Epithelial cell of esophagus (primary cell): ENCODE measurements at regions not wholly inside any gene's neighbourhood (a gene's known extent, or its start where the extent isn't known, plus 50 kb on each side); places are given as distances from the start of the nearest gene placed in this dataset.

Source experiments
- DNase-seq: peaks from one replicate; pipeline ENCODE4 v3.0.0; 2010; ENCODE audit warnings: low read depth
- H3K4me3 ChIP-seq: 2 replicates; pipeline ENCODE4 v1.5.1; 2011; ENCODE audit warnings: mild to moderate bottlenecking, low read length, control low read depth
- TF ChIP-seq, protein P1 (sequence below): IDR thresholded peaks from 2 replicates; pipeline ENCODE4 v1.5.1; 2011; ENCODE audit warnings: low read depth, mild to moderate bottlenecking, low read length, control low read depth, inconsistent platforms; ENCODE audit not compliant: insufficient read depth; ENCODE audit errors: missing control alignments

DNA sequence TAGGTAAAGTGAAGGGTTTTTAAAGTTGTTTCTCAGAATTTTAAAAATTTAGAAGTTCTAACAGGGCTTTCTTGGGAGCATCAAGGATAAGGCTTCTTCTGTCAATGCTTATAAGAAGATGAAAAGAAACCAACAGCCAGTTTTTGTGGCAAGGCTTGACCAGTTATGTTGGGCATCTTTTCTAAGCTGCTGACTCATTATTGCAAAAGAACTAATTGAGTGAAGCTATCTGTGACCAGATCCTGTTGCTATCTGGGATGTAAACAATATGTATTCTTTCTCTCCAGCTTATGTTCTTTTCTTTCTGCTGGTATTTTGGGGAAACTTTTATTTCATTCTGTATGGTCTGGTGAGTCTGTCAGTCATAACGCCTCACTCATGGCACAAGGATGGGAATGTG, 643.8 kb downstream of the HDGFL1 start:
- TF ChIP-seq, protein P1, sequence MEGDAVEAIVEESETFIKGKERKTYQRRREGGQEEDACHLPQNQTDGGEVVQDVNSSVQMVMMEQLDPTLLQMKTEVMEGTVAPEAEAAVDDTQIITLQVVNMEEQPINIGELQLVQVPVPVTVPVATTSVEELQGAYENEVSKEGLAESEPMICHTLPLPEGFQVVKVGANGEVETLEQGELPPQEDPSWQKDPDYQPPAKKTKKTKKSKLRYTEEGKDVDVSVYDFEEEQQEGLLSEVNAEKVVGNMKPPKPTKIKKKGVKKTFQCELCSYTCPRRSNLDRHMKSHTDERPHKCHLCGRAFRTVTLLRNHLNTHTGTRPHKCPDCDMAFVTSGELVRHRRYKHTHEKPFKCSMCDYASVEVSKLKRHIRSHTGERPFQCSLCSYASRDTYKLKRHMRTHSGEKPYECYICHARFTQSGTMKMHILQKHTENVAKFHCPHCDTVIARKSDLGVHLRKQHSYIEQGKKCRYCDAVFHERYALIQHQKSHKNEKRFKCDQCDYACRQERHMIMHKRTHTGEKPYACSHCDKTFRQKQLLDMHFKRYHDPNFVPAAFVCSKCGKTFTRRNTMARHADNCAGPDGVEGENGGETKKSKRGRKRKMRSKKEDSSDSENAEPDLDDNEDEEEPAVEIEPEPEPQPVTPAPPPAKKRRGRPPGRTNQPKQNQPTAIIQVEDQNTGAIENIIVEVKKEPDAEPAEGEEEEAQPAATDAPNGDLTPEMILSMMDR = no peak
- no peak overlapping the region for H3K4me3 ChIP-seq
- DNase-seq = peak; percentile 54

DNA sequence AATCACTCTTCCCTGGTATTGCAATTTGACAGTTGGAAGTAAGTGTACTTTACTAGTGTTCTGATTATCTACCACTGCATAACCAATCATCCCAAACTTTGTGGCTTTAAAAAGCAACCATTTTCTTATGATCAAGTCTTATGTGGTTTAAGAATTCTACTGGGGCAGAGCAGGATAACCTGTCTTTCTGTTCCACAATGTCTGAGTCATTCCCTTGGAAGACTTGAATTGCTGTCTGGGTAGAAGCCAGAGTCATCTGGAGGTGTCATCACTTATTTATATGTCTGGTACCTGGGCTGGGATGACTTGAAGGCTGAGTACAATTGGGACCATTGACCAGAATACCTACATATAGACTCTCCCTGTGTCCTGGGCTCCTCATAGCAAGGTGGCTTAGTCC, 644.3 kb downstream of the HDGFL1 start:
- no peak overlapping the region for H3K4me3 ChIP-seq
- DNase-seq = peak; percentile 79

DNA sequence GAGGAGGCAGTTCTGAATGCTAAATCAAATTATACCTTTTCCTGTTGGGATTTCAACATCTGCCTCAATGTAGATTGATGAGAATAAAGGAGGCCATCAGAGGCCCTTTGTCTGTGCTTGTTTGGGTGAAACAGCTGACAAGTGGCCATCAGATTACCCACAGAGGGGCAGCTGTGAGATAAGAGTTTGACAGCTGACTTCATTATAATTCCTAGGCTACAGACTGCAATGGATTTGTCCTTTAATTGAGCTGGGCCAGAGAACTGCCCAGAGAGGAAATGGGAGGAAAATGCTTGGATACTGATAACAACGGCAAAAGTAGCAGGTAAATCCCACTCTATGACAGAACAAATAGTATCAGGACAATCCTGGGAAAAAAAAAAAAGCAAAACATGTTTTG, 649.4 kb downstream of the HDGFL1 start:
- TF ChIP-seq, protein P1 = no peak
- DNase-seq = no peak
- no peak overlapping the region for H3K4me3 ChIP-seq

More for the DNA sequence above, 644.3 kb downstream of the HDGFL1 start:
- TF ChIP-seq, protein P1 = no peak

DNA sequence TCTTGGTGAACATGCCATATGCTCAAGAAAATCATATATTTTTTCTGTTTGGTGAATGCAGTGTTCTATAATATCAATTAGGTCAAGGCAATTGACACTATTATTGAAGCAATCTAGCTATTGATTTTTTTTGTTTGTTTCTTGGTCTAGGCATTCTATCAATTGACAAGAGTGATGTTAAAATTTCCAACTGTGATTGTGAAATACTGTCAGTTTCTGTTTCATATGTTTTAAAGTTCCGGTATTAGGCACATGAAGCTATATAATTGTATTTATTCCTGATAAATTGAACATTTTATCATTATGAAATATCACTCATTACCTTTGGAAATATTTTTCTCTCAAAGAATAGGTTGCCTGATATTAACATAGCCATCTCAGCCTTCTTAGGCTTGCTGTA, 653.4 kb downstream of the HDGFL1 start:
- no peak overlapping the region for H3K4me3 ChIP-seq
- no peak for DNase-seq
- TF ChIP-seq, protein P1 = no peak

DNA sequence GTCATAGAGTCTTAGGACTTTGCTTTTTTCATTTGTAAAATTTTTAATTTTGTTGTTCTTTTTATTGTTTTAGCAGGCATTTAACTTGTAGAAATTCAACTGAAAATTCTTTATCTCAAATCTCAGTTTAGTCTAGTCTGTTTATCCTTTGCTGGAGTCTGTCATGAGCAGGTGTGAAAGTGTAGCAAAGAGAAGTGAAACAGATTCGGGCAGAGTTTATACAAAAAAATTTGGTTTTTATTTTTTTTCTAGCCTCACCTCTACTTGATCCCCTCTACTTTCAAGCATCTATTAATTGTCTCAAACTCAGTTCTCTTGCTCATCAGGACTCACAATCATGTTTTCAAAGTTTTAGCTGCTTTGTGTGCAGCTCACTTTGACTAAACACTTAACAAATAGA, 655.2 kb downstream of the HDGFL1 start:
- TF ChIP-seq, protein P1 = no peak
- no peak for DNase-seq
- no peak overlapping the region for H3K4me3 ChIP-seq

DNA sequence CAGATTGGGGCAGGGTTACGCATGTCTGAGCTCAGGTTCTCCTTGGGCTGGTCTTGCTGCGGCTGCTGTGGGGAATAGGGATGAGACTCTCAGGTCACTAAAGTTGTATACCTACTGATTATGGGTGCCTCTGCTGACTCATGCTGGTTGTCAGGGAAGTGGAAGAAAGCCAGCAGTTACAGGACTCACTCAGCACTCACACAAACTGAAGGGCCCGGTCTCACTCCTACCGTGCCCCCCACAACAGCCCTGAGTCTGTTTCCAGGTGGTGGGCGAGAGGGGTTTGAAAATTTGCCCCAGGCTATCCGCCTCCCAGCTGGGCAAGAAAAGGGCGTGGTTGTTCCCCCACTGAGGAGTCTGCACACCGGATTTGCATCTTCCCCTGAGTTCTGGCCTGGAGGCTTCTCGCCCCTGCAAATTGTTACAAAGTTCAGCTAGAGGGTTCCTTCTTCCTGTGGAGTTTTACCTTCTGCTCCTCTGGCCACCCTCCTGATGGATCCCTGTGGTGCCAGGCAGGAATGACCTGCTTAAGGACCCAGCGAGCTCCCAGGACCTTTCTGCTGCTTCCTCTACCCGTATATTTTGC, 659.2 kb downstream of the HDGFL1 start:
- H3K4me3 ChIP-seq = no peak overlapping the region
- TF ChIP-seq, protein P1 = no peak
- peak; percentile 56 for DNase-seq

DNA sequence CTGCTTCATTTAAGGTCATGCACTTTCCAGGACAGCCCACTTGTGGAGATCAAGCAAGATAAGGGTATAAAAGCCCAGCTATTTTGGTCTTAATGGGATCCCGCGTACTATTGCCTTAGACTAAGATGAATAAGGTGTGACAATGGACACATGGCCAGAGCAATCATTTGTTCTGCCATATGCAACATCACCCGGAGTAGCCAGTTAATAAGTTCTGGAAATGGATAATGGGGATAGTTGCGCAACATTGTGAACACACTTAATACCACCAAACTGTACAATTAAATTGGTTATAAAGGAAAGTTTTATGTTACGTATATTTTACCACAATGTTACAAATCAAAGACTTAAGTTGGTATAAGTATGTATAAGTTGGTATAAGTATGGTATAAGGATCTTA, 674.5 kb downstream of the HDGFL1 start:
- TF ChIP-seq, protein P1 = no peak
- H3K4me3 ChIP-seq = no peak overlapping the region
- no peak for DNase-seq
